HFF-Myc (cell line): ENCODE measurements at regions not wholly inside any gene's neighbourhood (a gene's known extent, or its start where the extent isn't known, plus 50 kb on each side); places are given as distances from the start of the nearest gene placed in this dataset.
A peak's percentile ranks its signal among the peaks of the same experiment; 100 is the strongest.

ENCODE experiments used
- DNase-seq: peaks from one replicate; pipeline ENCODE4 v3.0.0-alpha.2; 2011; ENCODE audit warnings: low read depth; ENCODE audit errors: extremely low read depth
- H3K4me3 ChIP-seq: replicated peaks from 2 replicates; pipeline ENCODE4 v1.5.1; 2011; ENCODE audit warnings: low read depth, mild to moderate bottlenecking, control low read depth, low read length
- CTCF ChIP-seq: IDR thresholded peaks from 2 replicates; pipeline ENCODE4 v1.5.1; 2012; ENCODE audit warnings: mild to moderate bottlenecking, low read depth, low read length, control low read depth; ENCODE audit errors: missing control alignments

DNA sequence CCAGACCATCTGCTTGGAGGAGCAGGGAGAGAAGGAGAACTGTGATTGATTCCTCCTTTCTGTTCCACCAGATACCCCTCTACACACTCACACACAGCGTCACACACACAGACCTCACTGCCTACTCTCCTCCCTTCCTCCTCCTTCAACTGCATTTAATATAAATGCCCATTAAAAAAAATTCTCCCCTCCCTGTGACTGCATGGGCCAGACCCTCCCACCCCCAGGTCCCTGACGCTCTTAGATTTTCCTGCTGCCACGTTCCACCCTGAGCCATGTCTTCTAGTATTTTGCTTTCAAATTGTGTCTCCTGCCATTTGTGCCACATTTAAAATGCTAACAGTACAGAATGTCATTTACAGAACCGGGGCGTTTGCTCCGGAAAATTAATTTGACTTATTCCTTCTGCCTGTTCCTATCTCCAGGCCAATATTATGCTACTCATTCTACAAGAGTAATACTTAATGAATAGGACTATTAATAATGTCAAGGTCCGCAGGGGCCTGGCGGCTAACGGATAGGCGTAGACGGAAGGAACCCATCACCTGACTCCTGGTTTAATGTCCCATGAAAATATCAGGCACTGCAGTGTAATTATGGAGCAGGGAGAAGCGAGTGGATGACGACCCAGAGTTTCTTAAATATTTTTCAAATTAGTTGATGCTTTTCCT is 100.2 kb downstream of the MRM1 start:
- no peak for TF ChIP-seq CTCF
- no peak overlapping the region for H3K4me3 ChIP-seq
- DNase-seq: no peak

GRCh38 chr17:36702636-36703035 is 101.3 kb downstream of the MRM1 start:
- no peak overlapping the region for H3K4me3 ChIP-seq
- no peak for DNase-seq
- TF ChIP-seq CTCF: no peak

DNA sequence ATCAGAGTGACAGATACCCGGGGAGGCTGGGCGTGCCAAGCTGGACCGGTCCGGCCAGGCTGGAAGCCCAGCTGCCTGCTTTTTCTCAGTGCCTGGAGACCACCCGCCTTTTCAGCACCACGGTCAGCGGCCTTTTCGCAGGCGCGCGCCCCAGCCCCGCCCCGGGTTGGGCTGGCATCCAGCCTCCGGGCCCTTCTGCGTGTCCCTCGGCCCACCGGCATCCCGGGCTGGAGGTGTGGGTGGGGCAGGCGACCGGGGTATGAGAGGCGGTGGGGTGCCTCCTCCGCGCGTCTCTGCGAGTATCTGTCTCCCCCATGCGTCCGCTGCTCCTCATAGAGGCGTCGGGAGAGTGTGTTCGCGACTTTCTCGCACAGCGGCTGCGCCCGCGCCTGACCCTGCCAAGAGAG is 102.5 kb downstream of the MRM1 start:
- DNase-seq: no peak
- no peak for TF ChIP-seq CTCF
- H3K4me3 ChIP-seq: no peak overlapping the region

DNA sequence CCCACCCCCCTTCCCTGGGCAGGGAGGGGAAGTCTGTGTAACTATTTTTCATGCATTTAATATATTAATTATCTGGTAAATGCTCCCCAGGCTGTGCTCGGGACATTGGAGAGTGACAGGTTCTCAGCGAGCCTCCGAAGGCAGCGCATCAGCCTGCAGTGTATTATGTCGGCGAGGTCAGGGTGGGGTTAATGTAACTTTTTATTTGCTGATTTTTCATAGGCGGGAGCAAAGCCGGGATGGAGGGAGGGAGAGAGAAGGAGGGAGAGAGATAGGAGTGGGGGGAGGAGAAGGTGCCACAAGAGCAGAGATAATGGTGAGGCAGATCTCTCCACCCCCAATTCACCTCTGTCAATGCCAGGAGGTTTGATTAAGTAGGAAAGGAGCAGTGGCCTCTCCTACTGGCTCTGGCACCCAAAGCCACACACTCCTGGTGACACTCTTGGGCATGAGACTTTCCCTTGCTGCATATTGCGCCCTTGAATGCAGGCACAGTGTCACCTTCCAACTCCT is 104.0 kb downstream of the MRM1 start:
- TF ChIP-seq CTCF: no peak
- DNase-seq: no peak
- no peak overlapping the region for H3K4me3 ChIP-seq

DNA sequence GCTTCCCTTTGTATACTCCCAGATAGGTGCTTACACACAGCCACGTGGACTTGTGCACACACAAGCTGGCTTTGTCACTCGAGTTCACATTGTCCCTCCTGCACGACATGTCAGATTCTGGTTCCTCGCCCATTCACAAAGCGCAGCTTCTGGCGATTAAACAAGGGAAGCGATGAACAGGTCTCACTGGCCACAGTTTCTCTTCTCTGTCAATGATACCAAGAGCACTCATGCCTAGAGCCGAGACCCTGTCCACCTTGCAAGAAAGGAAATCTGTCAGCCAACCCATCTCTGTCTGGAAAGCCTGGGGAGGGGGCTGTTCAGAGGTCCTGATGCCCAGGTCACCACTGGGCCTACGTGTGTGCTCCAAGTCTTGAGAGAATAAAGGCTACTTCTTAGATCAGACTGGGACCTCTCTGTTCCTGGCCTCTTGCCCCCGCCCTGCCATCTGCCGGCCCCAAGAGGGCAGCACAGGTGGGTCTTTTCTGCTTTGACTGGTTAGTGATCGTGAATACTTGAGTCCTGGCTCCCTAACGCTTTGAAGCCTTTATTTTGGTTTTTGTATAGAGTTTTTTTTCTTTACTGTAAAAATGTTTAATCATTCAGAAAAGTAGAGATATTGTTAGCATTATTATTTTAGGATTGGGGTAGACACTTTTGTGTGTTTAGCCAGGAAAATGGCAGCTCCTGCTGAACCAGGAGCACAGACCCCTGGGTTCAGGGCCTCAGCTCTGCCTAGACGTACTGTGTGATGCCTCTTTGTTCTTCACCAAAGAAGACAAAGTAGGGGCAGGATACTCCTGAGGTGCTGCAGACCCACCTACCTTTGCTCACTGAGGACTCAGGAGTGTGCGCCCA is 104.7 kb downstream of the MRM1 start:
- H3K4me3 ChIP-seq: no peak overlapping the region
- DNase-seq: peak; percentile 4
- TF ChIP-seq CTCF: peak; percentile 73

GRCh38 chr17:36707904-36708303 is 106.5 kb downstream of the MRM1 start:
- no peak overlapping the region for H3K4me3 ChIP-seq
- DNase-seq: no peak
- TF ChIP-seq CTCF: no peak
